Choroid plexus epithelial cell (primary cell): ENCODE measurements at regions not wholly inside any gene's neighbourhood (a gene's known extent, or its start where the extent isn't known, plus 50 kb on each side); places are given as distances from the start of the nearest gene placed in this dataset.

Source experiments
- DNase-seq: peaks from one replicate; pipeline ENCODE4 v3.0.0-alpha.2; 2010; ENCODE audit warnings: low read depth
- H3K4me3 ChIP-seq: 2 replicates; pipeline ENCODE4 v1.5.1; 2011; ENCODE audit warnings: low read depth, mild to moderate bottlenecking, control low read depth, low read length, moderate library complexity
- CTCF ChIP-seq: conservative IDR thresholded peaks from 2 replicates; pipeline ENCODE4 v1.5.1; 2011; ENCODE audit warnings: low read depth, mild to moderate bottlenecking, control low read depth, inconsistent platforms, low read length, moderate library complexity

- no peak for DNase-seq
- H3K4me3 ChIP-seq: no peak overlapping the region
- TF ChIP-seq CTCF: no peak
Observed at GRCh38 chr13:107138486-107138885, 570.5 kb upstream of the ARGLU1 start.

GRCh38 chr13:107133950-107134349 is 566.0 kb upstream of the ARGLU1 start:
- no peak overlapping the region for H3K4me3 ChIP-seq
- no peak for DNase-seq
- no peak for TF ChIP-seq CTCF

GRCh38 chr13:107130566-107130965 is 562.6 kb upstream of the ARGLU1 start:
- no peak for TF ChIP-seq CTCF
- no peak for DNase-seq
- no peak overlapping the region for H3K4me3 ChIP-seq

- no peak for TF ChIP-seq CTCF
- DNase-seq: no peak
- no peak overlapping the region for H3K4me3 ChIP-seq
Observed at GRCh38 chr13:107124730-107125129, 556.8 kb upstream of the ARGLU1 start.

- no peak overlapping the region for H3K4me3 ChIP-seq
- TF ChIP-seq CTCF: peak; percentile 59
- DNase-seq: peak; percentile 43
Observed at GRCh38 chr13:107124129-107124718, 556.3 kb upstream of the ARGLU1 start.

GRCh38 chr13:107121793-107122192 is 553.9 kb upstream of the ARGLU1 start:
- TF ChIP-seq CTCF: no peak
- DNase-seq: no peak
- H3K4me3 ChIP-seq: no peak overlapping the region
